A673 (cell line): ENCODE measurements at regions not wholly inside any gene's neighbourhood (a gene's known extent, or its start where the extent isn't known, plus 50 kb on each side); places are given as distances from the start of the nearest gene placed in this dataset.

Experiments
- BruUV-seq: library from RNA; stranded (reverse); fragments of 400-500 nt; replicated peaks from 2 replicates; lab custom pipeline; 2021; lab: Mats Ljungman, UMichigan
- CTCF ChIA-PET: fragments of 300-600 bp; sonication (Branson Sonifier 250); formaldehyde crosslinking; loops from one replicate; lab custom pipeline; 2022; ENCODE audit warnings: antibody characterized with exemption; lab: Charles Lee
- POLR2A ChIA-PET: fragments of 300-600 bp; sonication (Branson Sonifier 250); formaldehyde crosslinking; loops from one replicate; lab custom pipeline; 2022; ENCODE audit warnings: antibody characterized with exemption; ENCODE audit not compliant: low non-redundant PET; lab: Charles Lee
- DNase-seq: peaks from one replicate; pipeline ENCODE4 v3.0.0-alpha.2; 2015; ENCODE audit warnings: low spot score
- H3K27ac ChIP-seq: fragments of 200-600 bp; sonication (generic); 2 replicates; pipeline ENCODE4 v1.5.1; 2016; ENCODE audit warnings: mixed run types, low read depth, mild to moderate bottlenecking, mixed read lengths, antibody characterized with exemption, low read length; ENCODE audit not compliant: poor library complexity, severe bottlenecking
- H3K27me3 ChIP-seq: fragments of 200-600 bp; sonication (generic); replicated peaks from 2 replicates; pipeline ENCODE4 v1.6.1; 2017; ENCODE audit warnings: mixed run types, low read depth, mild to moderate bottlenecking, mixed read lengths, antibody characterized with exemption, low read length; ENCODE audit not compliant: insufficient read depth, poor library complexity
- H3K36me3 ChIP-seq: fragments of 200-600 bp; sonication (generic); 2 replicates; pipeline ENCODE4 v1.6.1; 2016; ENCODE audit warnings: mixed run types, mild to moderate bottlenecking, mixed read lengths, antibody characterized with exemption, low read length; ENCODE audit not compliant: insufficient read depth, poor library complexity, severe bottlenecking
- H3K4me1 ChIP-seq: fragments of 200-600 bp; sonication (generic); 2 replicates; pipeline ENCODE4 v1.6.1; 2017; ENCODE audit warnings: mixed run types, mild to moderate bottlenecking, mixed read lengths, antibody characterized with exemption, low read length; ENCODE audit not compliant: insufficient read depth, poor library complexity, severe bottlenecking
- H3K4me3 ChIP-seq: fragments of 200-600 bp; sonication (generic); 2 replicates; pipeline ENCODE4 v1.5.1; 2016; ENCODE audit warnings: low read depth, mixed run types, mild to moderate bottlenecking, mixed read lengths, low read length; ENCODE audit not compliant: poor library complexity, severe bottlenecking
- H3K9me3 ChIP-seq: fragments of 200-600 bp; sonication (generic); 2 replicates; pipeline ENCODE4 v1.6.1; 2016; ENCODE audit warnings: mixed run types, low read depth, mild to moderate bottlenecking, mixed read lengths, antibody characterized with exemption, low read length; ENCODE audit not compliant: poor library complexity, severe bottlenecking
- CTCF ChIP-seq: fragments of 300-800, 200-600 bp; sonication (generic); conservative IDR thresholded peaks from 2 replicates; pipeline ENCODE4 v1.5.1; 2017; ENCODE audit warnings: low read depth, mild to moderate bottlenecking, antibody characterized with exemption, low read length, moderate library complexity, mixed read lengths
- EZH2 ChIP-seq: fragments of 200-600 bp; sonication (generic); IDR thresholded peaks from 2 replicates; pipeline ENCODE4 v1.6.1; 2017; ENCODE audit warnings: borderline replicate concordance, low read depth, mild to moderate bottlenecking, mixed read lengths, antibody characterized with exemption, low read length; ENCODE audit not compliant: poor library complexity, severe bottlenecking
- intact Hi-C: fragments of 100-400 bp; cut with micrococcal nuclease; formaldehyde crosslinking; loops from one replicate; pipeline ENCODE4 v1.10.0; 2022; ENCODE audit not compliant: unreplicated experiment

- Histone ChIP-seq H3K4me1 (no peaks in the 10 kb centered on the region), H3K4me3 (no peak overlapping the region), H3K27me3 (no peaks in the 10 kb centered on the region), H3K9me3 (no peaks in the 10 kb centered on the region), H3K36me3 (no peaks in the 10 kb centered on the region), H3K27ac (no peak overlapping the region)
- ChIA-PET CTCF (no interaction called here), POLR2A (no interaction called here)
- no TSS peak for BruUV-seq
- TF ChIP-seq CTCF (no peak), EZH2 (no peak)
- intact Hi-C loops, result no loop called here
- no peak for DNase-seq
Observed at GRCh38 chr4:44985152-44985551, 258.8 kb upstream of the GNPDA2 start.

- Histone ChIP-seq H3K4me1 (no peaks in the 10 kb centered on the region), H3K27me3 (no peaks in the 10 kb centered on the region), H3K27ac (no peak overlapping the region), H3K36me3 (no peaks in the 10 kb centered on the region), H3K9me3 (no peaks in the 10 kb centered on the region), H3K4me3 (no peak overlapping the region)
- intact Hi-C loops, result no loop called here
- no peak for TF ChIP-seq EZH2
- no peak for TF ChIP-seq CTCF
- CTCF ChIA-PET, result no interaction called here
- no peak for DNase-seq
- BruUV-seq, result no TSS peak
- POLR2A ChIA-PET, result interaction anchor here (0.6 kb wide), 1 partner anchor 26 kb away, joined by 3 read pairs; no protein-coding TSS in a partner anchor
Observed at GRCh38 chr4:44984083-44984482, 257.7 kb upstream of the GNPDA2 start.

- DNase-seq, result no peak
- TF ChIP-seq EZH2 (no peak), CTCF (no peak)
- POLR2A ChIA-PET, result no interaction called here
- H3K4me3 ChIP-seq, result no peak overlapping the region
- no peak overlapping the region for H3K27ac ChIP-seq
- no TSS peak for BruUV-seq
- no peaks in the 10 kb centered on the region for H3K4me1 ChIP-seq
- H3K36me3 ChIP-seq, result no peaks in the 10 kb centered on the region
- H3K27me3 ChIP-seq, result no peaks in the 10 kb centered on the region
- CTCF ChIA-PET, result no interaction called here
- intact Hi-C loops, result no loop called here
- H3K9me3 ChIP-seq, result no peaks in the 10 kb centered on the region
Observed at GRCh38 chr4:44983083-44983482, 256.7 kb upstream of the GNPDA2 start.
